Gastrocnemius medialis (tissue), 4 donors: ENCODE measurements at regions not wholly inside any gene's neighbourhood (a gene's known extent, or its start where the extent isn't known, plus 50 kb on each side); places are given as distances from the start of the nearest gene placed in this dataset.
"Not testable (repeated sequence)": the region's sequence is repeated elsewhere in the genome, so short reads cannot be mapped to it uniquely, and the experiment has no call there.

Experiments
- POLR2A ChIP-seq, 2 donors: fragments of 450-650 bp; IDR thresholded peaks; one replicate each; pipeline ENCODE4 v1.6.1; 2017; ENCODE audit warnings: antibody characterized with exemption in 2 of 2, mild to moderate bottlenecking in 2 of 2, moderate library complexity in 2 of 2
- TF ChIP-seq, protein P1 (sequence below), 5 experiments: fragments of 450-650 bp in 3 of 5; fragments of 200-600 bp in 2 of 5; sonication (generic) in 2 of 5; IDR thresholded peaks in 4 of 5; conservative IDR thresholded peaks in 1 of 5; 1 replicate in 4 of 5; 2 replicates in 1 of 5; pipeline ENCODE4 v1.5.1; 2016 to 2019; ENCODE audit warnings: antibody characterized with exemption in 5 of 5, mild to moderate bottlenecking in 3 of 5, moderate library complexity in 3 of 5

DNA sequence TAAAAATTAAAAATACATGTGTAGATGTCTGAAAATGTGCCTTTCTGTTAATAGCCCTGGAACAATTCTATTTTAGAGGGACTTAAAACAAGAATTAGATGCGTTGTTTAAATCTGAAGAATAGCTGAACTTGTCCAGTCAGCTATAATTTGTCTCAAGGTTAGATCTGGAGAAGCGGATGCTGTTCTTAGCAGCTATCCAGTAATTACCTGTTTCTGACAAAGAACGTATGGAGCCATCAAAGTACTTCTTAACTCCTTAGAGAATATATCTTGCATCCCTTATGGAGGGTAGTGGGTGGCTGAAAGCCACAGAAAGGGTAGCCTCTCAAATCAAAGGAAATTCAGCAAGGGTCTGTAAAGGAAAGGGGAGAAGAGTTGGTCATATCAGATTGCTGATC is 160.4 kb downstream of the SEPTIN7 start:
- TF ChIP-seq, protein P1, sequence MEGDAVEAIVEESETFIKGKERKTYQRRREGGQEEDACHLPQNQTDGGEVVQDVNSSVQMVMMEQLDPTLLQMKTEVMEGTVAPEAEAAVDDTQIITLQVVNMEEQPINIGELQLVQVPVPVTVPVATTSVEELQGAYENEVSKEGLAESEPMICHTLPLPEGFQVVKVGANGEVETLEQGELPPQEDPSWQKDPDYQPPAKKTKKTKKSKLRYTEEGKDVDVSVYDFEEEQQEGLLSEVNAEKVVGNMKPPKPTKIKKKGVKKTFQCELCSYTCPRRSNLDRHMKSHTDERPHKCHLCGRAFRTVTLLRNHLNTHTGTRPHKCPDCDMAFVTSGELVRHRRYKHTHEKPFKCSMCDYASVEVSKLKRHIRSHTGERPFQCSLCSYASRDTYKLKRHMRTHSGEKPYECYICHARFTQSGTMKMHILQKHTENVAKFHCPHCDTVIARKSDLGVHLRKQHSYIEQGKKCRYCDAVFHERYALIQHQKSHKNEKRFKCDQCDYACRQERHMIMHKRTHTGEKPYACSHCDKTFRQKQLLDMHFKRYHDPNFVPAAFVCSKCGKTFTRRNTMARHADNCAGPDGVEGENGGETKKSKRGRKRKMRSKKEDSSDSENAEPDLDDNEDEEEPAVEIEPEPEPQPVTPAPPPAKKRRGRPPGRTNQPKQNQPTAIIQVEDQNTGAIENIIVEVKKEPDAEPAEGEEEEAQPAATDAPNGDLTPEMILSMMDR (IDR thresholded peaks at IDR 0.05 in 4 of 5, conservative IDR thresholded peaks at IDR 0.05 in 1 of 5): not testable (repeated sequence)
- TF ChIP-seq POLR2A (IDR thresholded peaks at IDR 0.05): not testable (repeated sequence)
